Activated naive CD8-positive, alpha-beta T cell treated with anti-CD3 and anti-CD28 coated beads, Interleukin-2, amount 50 U/mL, for 24 hours (primary cell): ENCODE measurements at regions not wholly inside any gene's neighbourhood (a gene's known extent, or its start where the extent isn't known, plus 50 kb on each side); places are given as distances from the start of the nearest gene placed in this dataset.

Experiments used
- ATAC-seq: fragments of 150-1000 bp; cut with Tn5 transposase; one replicate; pipeline ENCODE4 v1.10.0; 2021
- DNase-seq: peaks from one replicate; pipeline ENCODE4 v3.0.0; 2021
- H3K27ac Mint-ChIP-seq: one replicate; pipeline ENCODE4 v1.8.0; 2021; ENCODE audit warnings: mild to moderate bottlenecking, mixed read lengths
- H3K27me3 Mint-ChIP-seq: one replicate; pipeline ENCODE4 v1.8.0; 2021; ENCODE audit warnings: mixed read lengths
- H3K36me3 Mint-ChIP-seq: one replicate; pipeline ENCODE4 v1.8.0; 2021; ENCODE audit warnings: low read depth, mixed read lengths
- H3K4me1 Mint-ChIP-seq: one replicate; pipeline ENCODE4 v1.8.0; 2021; ENCODE audit warnings: mixed read lengths
- H3K4me3 Mint-ChIP-seq: one replicate; pipeline ENCODE4 v1.8.0; 2021; ENCODE audit warnings: mild to moderate bottlenecking, moderate library complexity, mixed read lengths
- H3K9me3 Mint-ChIP-seq: one replicate; pipeline ENCODE4 v1.8.0; 2021; ENCODE audit warnings: mixed read lengths

DNA sequence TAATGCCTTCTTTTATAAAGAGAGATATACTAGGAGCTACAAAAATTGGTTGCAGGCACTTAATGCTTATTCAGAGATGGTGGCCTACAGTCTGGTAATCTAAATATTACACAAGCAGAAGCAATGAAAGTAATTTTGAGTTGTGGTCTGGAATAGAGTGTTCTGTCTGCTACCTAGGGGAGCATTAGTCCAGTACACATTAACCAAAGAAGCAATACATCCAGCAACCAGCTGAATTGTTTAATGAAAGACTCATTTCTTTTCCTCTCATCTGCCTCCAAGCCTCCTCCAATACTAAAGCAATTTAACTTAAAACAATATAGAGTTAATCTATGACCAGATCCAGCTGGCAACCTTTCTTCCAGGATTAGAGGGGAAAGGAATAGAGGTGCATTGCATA lies 877.1 kb upstream of the CNTN5 start:
- H3K9me3 Mint-ChIP-seq, result peaks cover 22% of the 10 kb centered on the region
- H3K4me3 Mint-ChIP-seq, result no peak overlapping the region
- no peaks in the 10 kb centered on the region for H3K36me3 Mint-ChIP-seq
- H3K27me3 Mint-ChIP-seq, result no peaks in the 10 kb centered on the region
- ATAC-seq (no peak), DNase-seq (no peak)
- H3K4me1 Mint-ChIP-seq, result no peaks in the 10 kb centered on the region
- no peak overlapping the region for H3K27ac Mint-ChIP-seq

DNA sequence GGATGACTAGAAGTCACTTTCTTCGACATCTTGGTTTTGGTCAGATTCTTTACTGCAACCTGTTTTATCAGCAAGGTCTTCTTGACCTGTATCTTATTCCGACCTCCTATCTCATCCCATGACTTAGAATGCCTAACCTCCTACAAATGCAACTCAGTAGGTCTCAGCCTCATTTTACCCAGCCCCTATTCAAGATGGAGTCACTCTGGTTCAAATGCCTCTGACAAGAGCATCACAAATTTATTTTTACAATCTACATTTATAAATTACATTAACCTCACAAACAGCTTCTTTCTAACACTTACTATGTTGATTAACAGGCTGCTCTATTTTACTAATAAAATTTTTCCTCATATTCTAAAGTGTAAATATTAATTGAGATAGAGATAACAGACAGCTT lies 867.0 kb upstream of the CNTN5 start:
- no peak overlapping the region for H3K27ac Mint-ChIP-seq
- H3K4me3 Mint-ChIP-seq, result no peak overlapping the region
- no peaks in the 10 kb centered on the region for H3K27me3 Mint-ChIP-seq
- no peaks in the 10 kb centered on the region for H3K36me3 Mint-ChIP-seq
- DNase-seq (no peak), ATAC-seq (no peak)
- peaks cover 33% of the 10 kb centered on the region for H3K9me3 Mint-ChIP-seq
- H3K4me1 Mint-ChIP-seq, result no peaks in the 10 kb centered on the region

DNA sequence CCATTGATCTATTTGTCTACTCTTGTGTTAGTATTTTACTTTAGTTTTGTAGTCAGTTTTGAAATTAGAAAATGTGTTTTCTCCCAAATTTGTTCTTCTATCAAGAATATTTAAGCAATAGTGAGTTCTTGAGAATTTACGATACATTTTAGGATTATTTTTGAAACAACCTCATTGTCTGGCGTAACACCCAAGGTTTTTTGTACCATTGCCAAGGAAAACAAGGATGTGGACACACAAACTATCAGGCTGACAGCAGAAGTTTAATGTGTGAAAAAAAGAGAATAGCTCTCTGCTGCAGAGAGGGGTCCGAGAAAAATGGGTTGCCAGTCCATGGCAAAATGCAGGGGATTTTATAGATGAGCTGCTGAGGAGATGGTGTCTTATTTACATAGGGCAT lies 865.1 kb upstream of the CNTN5 start:
- no peak overlapping the region for H3K27ac Mint-ChIP-seq
- no peak overlapping the region for H3K4me3 Mint-ChIP-seq
- ATAC-seq (no peak), DNase-seq (no peak)
- H3K36me3 Mint-ChIP-seq, result no peaks in the 10 kb centered on the region
- H3K9me3 Mint-ChIP-seq, result peaks cover 36% of the 10 kb centered on the region
- H3K4me1 Mint-ChIP-seq, result no peaks in the 10 kb centered on the region
- H3K27me3 Mint-ChIP-seq, result no peaks in the 10 kb centered on the region

DNA sequence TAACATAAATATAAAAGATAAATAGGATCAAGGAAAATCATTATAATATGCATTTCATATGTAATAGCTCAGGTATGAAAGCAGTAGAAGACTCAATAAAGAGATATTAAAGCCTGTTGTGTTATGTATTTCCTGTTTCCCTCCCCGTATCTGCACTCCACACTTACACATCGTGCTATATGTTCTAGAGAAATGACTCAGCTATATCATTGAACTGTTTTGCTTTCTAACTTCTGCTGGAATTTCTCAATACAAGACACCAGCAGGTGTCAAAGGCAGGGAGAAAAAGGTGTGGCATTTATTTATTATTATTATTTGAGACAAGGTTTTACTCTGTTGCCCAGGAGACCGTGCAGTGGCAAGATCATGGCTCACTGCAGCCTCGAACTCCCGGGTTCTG lies 842.8 kb upstream of the CNTN5 start:
- no peak for ATAC-seq
- DNase-seq, result no peak
- Mint-ChIP-seq H3K4me1 (no peaks in the 10 kb centered on the region), H3K27ac (no peak overlapping the region), H3K27me3 (no peaks in the 10 kb centered on the region), H3K9me3 (peaks cover 9% of the 10 kb centered on the region), H3K36me3 (no peaks in the 10 kb centered on the region), H3K4me3 (no peak overlapping the region)

DNA sequence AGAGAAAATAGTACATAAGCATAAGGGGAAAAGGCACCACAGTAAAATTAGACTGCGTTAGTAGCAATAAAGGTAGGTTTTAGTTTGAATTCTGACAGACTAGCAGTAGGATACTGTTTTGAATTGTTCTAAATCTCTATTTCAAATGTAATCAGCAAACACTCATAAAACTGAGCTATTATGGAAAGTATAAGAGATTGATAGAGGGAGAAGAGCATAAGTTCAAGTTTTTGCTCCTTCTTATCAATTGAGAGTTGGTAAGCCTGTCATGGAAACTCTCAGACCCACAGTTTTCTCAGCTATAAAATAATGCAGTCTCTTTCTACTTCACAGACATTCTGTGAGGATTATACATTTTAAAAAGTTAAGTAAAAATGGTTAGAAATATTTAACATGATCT lies 840.2 kb upstream of the CNTN5 start:
- Mint-ChIP-seq H3K4me1 (no peaks in the 10 kb centered on the region), H3K27ac (no peak overlapping the region), H3K27me3 (no peaks in the 10 kb centered on the region), H3K4me3 (no peak overlapping the region), H3K9me3 (peaks cover 6% of the 10 kb centered on the region), H3K36me3 (no peaks in the 10 kb centered on the region)
- ATAC-seq (no peak), DNase-seq (no peak)

- H3K4me3 Mint-ChIP-seq, result no peak overlapping the region
- no peaks in the 10 kb centered on the region for H3K27me3 Mint-ChIP-seq
- H3K4me1 Mint-ChIP-seq, result no peaks in the 10 kb centered on the region
- H3K9me3 Mint-ChIP-seq, result peaks cover 6% of the 10 kb centered on the region
- ATAC-seq, result no peak
- no peak for DNase-seq
- no peak overlapping the region for H3K27ac Mint-ChIP-seq
- no peaks in the 10 kb centered on the region for H3K36me3 Mint-ChIP-seq
Measured at GRCh38 chr11:98180921-98181320, 839.8 kb upstream of the CNTN5 start.

- no peaks in the 10 kb centered on the region for H3K4me1 Mint-ChIP-seq
Measured at GRCh38 chr11:98183034-98183433, 837.7 kb upstream of the CNTN5 start.

DNA sequence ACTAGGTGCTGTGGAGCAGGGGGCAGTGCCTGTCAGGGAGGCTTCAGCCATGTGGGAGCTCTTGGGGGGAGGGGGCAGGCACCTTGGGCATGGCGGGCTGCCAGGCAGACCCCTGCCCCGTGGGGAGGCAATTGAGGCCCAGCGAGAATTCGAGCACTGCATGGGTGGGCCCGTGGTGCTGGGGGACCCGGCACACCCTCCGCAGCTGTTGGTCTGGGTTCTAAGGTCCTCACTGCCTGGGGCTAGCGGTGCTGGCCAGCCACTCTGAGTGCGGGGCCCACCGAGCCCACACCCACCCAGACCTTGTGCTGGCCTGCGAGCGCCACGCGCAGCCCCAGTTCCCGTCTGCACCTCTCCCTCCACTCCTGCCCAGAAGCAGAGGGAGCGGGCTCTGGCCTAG lies 835.5 kb upstream of the CNTN5 start:
- no peak overlapping the region for H3K4me3 Mint-ChIP-seq
- ATAC-seq (no peak), DNase-seq (no peak)
- no peaks in the 10 kb centered on the region for H3K27me3 Mint-ChIP-seq
- no peak overlapping the region for H3K27ac Mint-ChIP-seq
- no peaks in the 10 kb centered on the region for H3K4me1 Mint-ChIP-seq
- H3K9me3 Mint-ChIP-seq, result peaks cover 7% of the 10 kb centered on the region
- H3K36me3 Mint-ChIP-seq, result no peaks in the 10 kb centered on the region

More at GRCh38 chr11:98183034-98183433, 837.7 kb upstream of the CNTN5 start:
- Mint-ChIP-seq H3K4me3 (no peak overlapping the region), H3K27me3 (no peaks in the 10 kb centered on the region), H3K27ac (no peak overlapping the region), H3K9me3 (peaks cover 7% of the 10 kb centered on the region), H3K36me3 (no peaks in the 10 kb centered on the region)
- no peak for DNase-seq
- no peak for ATAC-seq

DNA sequence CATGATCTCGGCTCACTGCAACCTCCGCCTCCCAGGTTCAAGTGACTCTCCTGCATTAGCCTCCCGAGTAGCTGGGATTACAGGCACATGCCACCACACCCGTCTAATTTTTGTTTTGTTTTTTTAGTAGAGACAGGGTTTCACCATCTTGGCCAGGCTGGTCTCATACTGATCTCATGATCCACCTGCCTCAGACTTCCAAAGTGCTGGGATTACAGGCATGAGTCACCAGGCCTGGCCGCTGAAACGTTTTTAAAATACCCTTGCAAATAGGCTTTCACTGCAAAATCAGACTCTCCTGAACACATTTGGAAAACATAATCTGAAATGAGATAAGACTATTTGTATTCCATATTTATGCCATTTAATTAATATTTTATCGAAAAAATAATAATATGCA lies 826.1 kb upstream of the CNTN5 start:
- H3K27ac Mint-ChIP-seq, result no peak overlapping the region
- no peak overlapping the region for H3K4me3 Mint-ChIP-seq
- DNase-seq (no peak), ATAC-seq (no peak)
- no peaks in the 10 kb centered on the region for H3K36me3 Mint-ChIP-seq
- no peaks in the 10 kb centered on the region for H3K9me3 Mint-ChIP-seq
- H3K27me3 Mint-ChIP-seq, result no peaks in the 10 kb centered on the region
- H3K4me1 Mint-ChIP-seq, result no peaks in the 10 kb centered on the region

DNA sequence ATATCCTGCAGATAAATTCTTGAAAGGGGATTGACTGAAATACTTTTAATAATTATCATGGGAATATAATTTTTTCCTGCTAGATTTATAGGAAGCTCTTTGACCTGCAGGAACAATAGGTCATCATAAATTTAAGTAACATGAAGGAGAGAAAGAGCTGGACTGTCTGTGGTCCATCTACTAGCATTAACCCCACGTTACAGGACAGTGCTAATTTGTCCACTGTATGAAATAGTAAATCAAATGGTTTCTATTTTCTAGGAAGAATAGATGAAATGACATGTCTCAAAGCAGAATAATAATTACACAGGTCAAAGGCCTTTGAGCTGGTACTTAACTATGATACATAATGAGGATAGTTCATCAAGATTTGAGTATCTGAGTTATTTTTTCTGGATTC lies 825.4 kb upstream of the CNTN5 start:
- Mint-ChIP-seq H3K36me3 (no peaks in the 10 kb centered on the region), H3K9me3 (peaks cover under 1% of the 10 kb centered on the region), H3K4me1 (no peaks in the 10 kb centered on the region), H3K27ac (no peak overlapping the region), H3K27me3 (no peaks in the 10 kb centered on the region), H3K4me3 (no peak overlapping the region)
- no peak for DNase-seq
- ATAC-seq, result no peak

DNA sequence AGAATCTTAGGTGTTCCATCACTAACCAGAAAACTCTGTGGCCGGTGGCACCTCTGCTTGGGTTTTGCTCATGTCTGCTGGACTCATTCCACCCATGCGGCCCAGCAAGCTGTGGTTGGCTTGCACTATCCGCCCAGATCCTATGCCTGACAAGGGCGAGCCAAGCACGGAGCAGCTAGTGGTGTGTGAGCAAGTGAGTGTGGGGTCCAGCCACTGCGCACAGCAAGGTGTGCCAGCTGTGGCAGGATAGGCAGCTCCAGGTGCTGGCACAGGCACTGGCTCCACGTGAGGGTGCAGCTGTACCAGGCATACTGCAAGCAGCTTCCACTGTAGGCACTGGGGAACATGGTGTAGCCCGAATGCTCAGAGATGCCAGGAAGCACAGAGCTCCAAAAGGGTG lies 813.7 kb upstream of the CNTN5 start:
- no peaks in the 10 kb centered on the region for H3K36me3 Mint-ChIP-seq
- H3K27me3 Mint-ChIP-seq, result no peaks in the 10 kb centered on the region
- DNase-seq (no peak), ATAC-seq (no peak)
- no peaks in the 10 kb centered on the region for H3K4me1 Mint-ChIP-seq
- no peak overlapping the region for H3K27ac Mint-ChIP-seq
- H3K9me3 Mint-ChIP-seq, result peaks cover 11% of the 10 kb centered on the region
- no peak overlapping the region for H3K4me3 Mint-ChIP-seq

- Mint-ChIP-seq H3K9me3 (peaks cover 4% of the 10 kb centered on the region), H3K36me3 (no peaks in the 10 kb centered on the region), H3K4me3 (no peak overlapping the region), H3K27ac (no peak overlapping the region), H3K27me3 (no peaks in the 10 kb centered on the region), H3K4me1 (no peaks in the 10 kb centered on the region)
- DNase-seq (no peak), ATAC-seq (no peak)
Measured at GRCh38 chr11:98227278-98227677, 793.5 kb upstream of the CNTN5 start.

DNA sequence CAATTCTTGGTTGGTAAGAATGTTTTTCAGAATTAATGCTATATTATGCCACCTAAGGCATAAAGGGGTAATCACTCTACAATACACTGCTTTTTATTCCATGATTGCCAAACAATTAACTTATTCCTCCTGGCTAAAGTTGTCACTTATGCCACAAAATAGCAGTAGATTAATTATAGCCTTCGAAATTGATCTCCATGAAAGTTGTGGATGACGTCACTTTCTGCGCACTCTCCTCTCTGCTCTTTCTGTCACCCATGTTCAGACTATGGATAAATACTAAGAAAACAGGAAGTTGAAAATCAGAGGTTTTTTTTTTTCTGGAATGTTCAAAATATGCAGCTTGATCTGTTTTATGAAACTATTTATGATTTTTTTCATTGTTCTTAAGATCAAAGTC lies 790.1 kb upstream of the CNTN5 start:
- H3K4me1 Mint-ChIP-seq, result no peaks in the 10 kb centered on the region
- H3K27ac Mint-ChIP-seq, result no peak overlapping the region
- H3K36me3 Mint-ChIP-seq, result no peaks in the 10 kb centered on the region
- DNase-seq, result no peak
- no peak for ATAC-seq
- H3K4me3 Mint-ChIP-seq, result no peak overlapping the region
- H3K27me3 Mint-ChIP-seq, result no peaks in the 10 kb centered on the region
- no peaks in the 10 kb centered on the region for H3K9me3 Mint-ChIP-seq

- no peaks in the 10 kb centered on the region for H3K36me3 Mint-ChIP-seq
- no peak overlapping the region for H3K27ac Mint-ChIP-seq
- H3K9me3 Mint-ChIP-seq, result peaks cover 6% of the 10 kb centered on the region
- no peaks in the 10 kb centered on the region for H3K27me3 Mint-ChIP-seq
- DNase-seq (no peak), ATAC-seq (no peak)
- no peak overlapping the region for H3K4me3 Mint-ChIP-seq
- H3K4me1 Mint-ChIP-seq, result no peaks in the 10 kb centered on the region
Measured at GRCh38 chr11:98234698-98235097, 786.1 kb upstream of the CNTN5 start.

GRCh38 chr11:98243897-98244296 lies 776.9 kb upstream of the CNTN5 start:
- no peak for ATAC-seq
- no peak overlapping the region for H3K27ac Mint-ChIP-seq

GRCh38 chr11:98260983-98261382 lies 759.8 kb upstream of the CNTN5 start:
- no peak overlapping the region for H3K4me3 Mint-ChIP-seq
- no peak for ATAC-seq
- H3K27me3 Mint-ChIP-seq, result no peaks in the 10 kb centered on the region
- H3K27ac Mint-ChIP-seq, result no peak overlapping the region
- H3K36me3 Mint-ChIP-seq, result no peaks in the 10 kb centered on the region
- peaks cover 38% of the 10 kb centered on the region for H3K9me3 Mint-ChIP-seq
- no peak for DNase-seq
- no peaks in the 10 kb centered on the region for H3K4me1 Mint-ChIP-seq

More at GRCh38 chr11:98243897-98244296, 776.9 kb upstream of the CNTN5 start:
- DNase-seq, result no peak
- Mint-ChIP-seq H3K9me3 (peaks cover 37% of the 10 kb centered on the region), H3K27me3 (no peaks in the 10 kb centered on the region), H3K4me3 (no peak overlapping the region), H3K36me3 (no peaks in the 10 kb centered on the region), H3K4me1 (no peaks in the 10 kb centered on the region)
